IPS-NIHi7 (cell line): ENCODE measurements at regions not wholly inside any gene's neighbourhood (a gene's known extent, or its start where the extent isn't known, plus 50 kb on each side); places are given as distances from the start of the nearest gene placed in this dataset.
A peak's percentile ranks its signal among the peaks of the same experiment; 100 is the strongest.
"Not testable (repeated sequence)": the region's sequence is repeated elsewhere in the genome, so short reads cannot be mapped to it uniquely, and the experiment has no call there.

Experiments
- DNase-seq: peaks from one replicate; pipeline ENCODE4 v3.0.0; 2012; ENCODE audit warnings: mixed read lengths; ENCODE audit errors: extremely low spot score

- no peak for DNase-seq
Measured at GRCh38 chr11:91489989-91490388, 734.6 kb upstream of the FAT3 start.

DNA sequence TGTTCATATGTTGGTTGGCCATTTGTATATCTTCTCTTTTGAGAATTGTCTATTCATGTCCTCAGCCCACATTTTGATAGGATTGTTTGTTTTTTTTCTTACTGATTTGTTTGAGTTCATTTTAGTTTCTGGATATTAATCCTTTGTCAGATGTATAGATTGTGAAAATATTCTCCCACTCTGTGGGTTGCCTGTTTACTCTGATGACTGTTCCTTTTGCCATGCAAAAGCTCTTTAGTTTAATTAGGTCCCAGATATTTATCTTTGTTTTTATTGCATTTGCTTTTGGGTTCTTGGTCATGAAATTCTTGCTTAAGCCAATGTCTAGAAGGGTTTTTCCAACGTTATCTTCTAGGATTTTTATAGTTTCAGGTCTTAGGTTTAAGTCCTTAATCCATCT lies 740.7 kb upstream of the FAT3 start:
- DNase-seq = not testable (repeated sequence)

GRCh38 chr11:91481875-91482274 lies 742.7 kb upstream of the FAT3 start:
- not testable (repeated sequence) for DNase-seq

DNA sequence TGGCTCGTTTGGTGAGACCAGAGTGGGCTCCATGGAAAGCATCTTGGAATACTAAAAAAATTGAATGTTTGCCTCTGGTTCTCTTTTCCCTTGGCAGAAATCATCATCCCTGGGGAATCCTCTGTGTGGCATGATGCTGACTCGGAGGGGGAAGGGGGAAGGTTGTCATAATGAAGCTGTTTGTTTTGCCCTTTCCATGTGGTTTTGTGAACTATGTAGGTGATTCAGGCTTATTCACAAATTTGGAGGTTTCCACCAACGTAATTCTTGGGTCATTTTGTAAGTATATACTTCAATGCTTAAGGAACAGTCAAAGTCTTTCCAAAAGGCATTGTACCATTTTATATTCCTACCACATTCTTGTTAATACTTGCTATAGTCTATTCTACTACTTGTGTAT lies 754.0 kb upstream of the FAT3 start:
- DNase-seq = no peak

DNA sequence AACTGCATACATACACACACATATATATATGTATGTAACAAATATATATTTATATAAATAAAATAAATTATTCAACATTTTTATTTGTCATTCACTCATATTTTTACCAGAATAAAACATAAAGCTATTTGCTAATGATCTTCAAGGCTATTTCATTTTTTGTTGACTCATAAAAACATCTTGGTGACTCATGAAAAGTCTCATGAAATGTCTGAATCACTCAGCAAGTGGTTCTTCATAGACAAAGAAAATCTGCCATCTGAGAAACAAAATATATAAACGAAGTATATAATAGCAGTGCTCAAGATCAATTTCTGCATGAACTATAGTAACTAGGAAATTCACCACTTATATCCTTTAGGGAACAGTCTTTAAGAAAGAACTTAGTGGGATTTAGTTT lies 764.8 kb upstream of the FAT3 start:
- DNase-seq = no peak

DNA sequence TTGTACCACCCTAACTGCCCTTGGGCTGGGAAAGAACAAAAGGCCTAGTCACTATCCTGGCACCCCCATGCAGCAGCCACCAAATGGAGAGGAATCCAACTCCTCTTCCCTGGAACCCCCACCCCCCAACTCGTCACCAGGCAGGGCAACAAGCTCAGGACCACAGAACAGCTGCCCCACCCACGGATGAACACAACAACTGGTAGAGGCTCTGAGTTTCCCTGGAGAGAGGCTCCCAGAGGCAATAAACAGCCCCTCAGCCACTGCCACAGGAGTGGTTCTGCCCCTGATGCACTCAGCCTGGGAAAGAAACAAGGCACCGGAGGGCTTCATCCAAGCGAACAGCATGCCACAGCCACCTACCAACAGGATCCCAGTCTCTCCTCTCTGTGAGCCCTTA lies 778.4 kb upstream of the FAT3 start:
- DNase-seq = no peak

GRCh38 chr11:91435694-91436395 lies 788.8 kb upstream of the FAT3 start:
- peak; percentile 38 for DNase-seq

GRCh38 chr11:91433284-91434010 lies 791.2 kb upstream of the FAT3 start:
- no peak for DNase-seq

- no peak for DNase-seq
Measured at GRCh38 chr11:91421641-91422040, 803.0 kb upstream of the FAT3 start.

- no peak for DNase-seq
Measured at GRCh38 chr11:91407842-91408241, 816.8 kb upstream of the FAT3 start.

DNA sequence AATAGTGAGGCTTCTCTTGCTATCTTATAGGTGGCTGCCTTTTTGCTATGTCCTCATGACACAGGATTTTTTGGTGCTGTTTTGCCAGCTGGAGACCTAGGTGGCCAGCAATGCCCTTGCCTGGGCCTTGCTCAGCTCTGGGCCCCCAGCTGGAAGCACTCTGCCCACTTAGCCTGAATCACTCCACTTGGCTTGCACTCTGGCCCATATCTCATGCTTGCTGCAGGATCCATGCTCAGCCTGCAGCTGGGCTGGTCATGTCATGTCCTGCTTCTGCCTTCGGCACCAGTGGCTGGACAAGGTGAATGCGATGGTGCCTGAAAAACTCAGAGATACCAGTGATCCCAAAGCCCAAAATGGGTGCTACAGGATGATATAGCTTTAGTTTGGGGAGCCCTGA lies 818.6 kb upstream of the FAT3 start:
- no peak for DNase-seq

GRCh38 chr11:91404344-91404743 lies 820.3 kb upstream of the FAT3 start:
- no peak for DNase-seq

- no peak for DNase-seq
Measured at GRCh38 chr11:91397134-91397468, 827.5 kb upstream of the FAT3 start.

- no peak for DNase-seq
Measured at GRCh38 chr11:91396236-91397133, 828.1 kb upstream of the FAT3 start.

GRCh38 chr11:91394727-91395414 lies 829.7 kb upstream of the FAT3 start:
- DNase-seq = no peak

DNA sequence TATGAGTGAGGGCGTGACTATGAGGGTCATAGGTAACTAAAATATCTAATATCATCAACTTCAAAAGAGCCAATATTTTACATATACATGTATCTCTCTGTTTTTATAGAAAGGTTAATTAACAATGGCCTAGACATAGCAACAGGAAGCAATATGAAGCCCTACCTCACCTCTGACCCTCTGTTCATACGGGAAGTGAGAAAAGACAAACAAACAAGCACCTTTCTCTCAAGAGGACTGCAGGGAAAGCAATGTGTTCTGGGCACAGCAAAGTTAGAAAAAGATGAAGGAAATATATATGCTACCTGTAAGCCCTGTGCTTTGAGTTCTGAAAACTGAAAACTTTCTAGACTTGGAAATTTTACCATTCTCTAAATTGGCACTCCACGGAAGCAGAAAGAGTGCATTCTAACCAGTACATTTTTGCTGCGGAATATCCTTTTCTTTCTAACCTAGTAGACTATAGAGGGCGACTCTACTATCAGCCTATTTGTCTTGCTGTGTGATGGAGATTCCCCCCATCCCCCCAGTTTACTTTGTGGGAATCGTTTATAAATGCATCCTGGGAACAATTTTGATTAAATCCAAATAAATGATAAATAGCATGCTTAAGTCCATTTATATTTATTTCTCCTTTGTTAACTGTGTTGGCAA lies 830.4 kb upstream of the FAT3 start:
- DNase-seq = no peak

DNA sequence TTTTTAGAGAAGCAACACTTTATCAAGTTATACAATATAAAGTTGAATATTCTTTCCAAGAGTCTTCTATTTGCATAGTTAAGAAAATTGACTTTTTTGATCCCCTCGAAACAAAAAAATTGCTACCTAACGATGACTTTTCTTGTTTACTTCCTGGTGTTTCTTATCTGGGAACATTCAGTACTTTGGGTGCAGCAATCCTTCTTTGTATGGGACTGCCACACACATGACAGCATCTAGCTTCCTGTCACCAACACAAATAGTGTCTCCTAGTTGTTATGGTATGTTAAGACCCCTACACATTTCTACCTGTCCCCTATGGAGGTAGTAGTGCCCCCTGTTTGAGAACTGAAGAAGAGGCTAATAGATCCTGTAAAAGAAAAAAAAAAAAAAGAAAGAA lies 841.7 kb upstream of the FAT3 start:
- DNase-seq = no peak

- no peak for DNase-seq
Measured at GRCh38 chr11:91374794-91375193, 849.8 kb upstream of the FAT3 start.

GRCh38 chr11:91373497-91373896 lies 851.1 kb upstream of the FAT3 start:
- DNase-seq = no peak

- no peak for DNase-seq
Measured at GRCh38 chr11:91366816-91367215, 857.8 kb upstream of the FAT3 start.

DNA sequence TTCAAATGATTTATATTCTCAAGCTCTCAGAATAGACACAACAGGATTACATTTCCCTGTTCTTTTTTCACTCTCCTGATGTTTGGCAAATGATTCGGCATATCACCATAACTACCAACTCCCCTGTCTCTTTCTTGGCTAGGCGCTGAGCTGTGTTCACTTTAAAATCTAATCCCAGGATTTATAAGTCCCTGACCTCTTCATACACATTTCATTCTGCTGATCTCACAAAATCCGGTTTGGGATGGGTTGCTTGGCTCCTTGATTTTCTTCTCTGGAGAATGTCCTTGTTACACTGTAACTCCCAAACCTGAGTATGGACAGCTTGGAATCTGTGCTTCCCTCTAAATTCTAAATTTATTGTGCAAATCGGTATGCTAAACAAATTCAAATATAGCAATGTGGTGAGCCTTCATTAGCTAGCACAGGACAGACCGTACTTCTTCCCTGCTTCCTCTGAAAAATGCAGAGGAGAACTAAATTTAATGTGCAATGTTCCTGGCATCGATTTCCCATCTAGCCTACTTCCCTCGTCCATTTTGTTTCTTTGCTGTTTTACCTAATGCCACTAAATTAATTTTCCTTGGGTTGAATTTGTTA lies 858.5 kb upstream of the FAT3 start:
- DNase-seq = no peak
